GM12878 (cell line): ENCODE measurements at regions not wholly inside any gene's neighbourhood (a gene's known extent, or its start where the extent isn't known, plus 50 kb on each side); places are given as distances from the start of the nearest gene placed in this dataset.

ENCODE experiments used
- ASH2L ChIP-seq: fragments of 300-600, 200-600 bp; sonication (generic); IDR thresholded peaks from 2 replicates; pipeline ENCODE4 v1.6.1; 2017; ENCODE audit warnings: low read depth, mild to moderate bottlenecking, borderline replicate concordance
- CUX1 ChIP-seq: IDR thresholded peaks from 2 replicates; pipeline ENCODE4 v1.6.1; 2012; ENCODE audit warnings: improper control_type of control experiment, low read depth, low read length; ENCODE audit not compliant: insufficient replicate concordance
- MTA2 ChIP-seq: fragments of 450-650 bp; IDR thresholded peaks from 2 replicates; pipeline ENCODE4 v1.6.1; 2016; ENCODE audit warnings: low read depth, mild to moderate bottlenecking, moderate library complexity
- POLR2A ChIP-seq: IDR thresholded peaks from 2 replicates; pipeline ENCODE4 v1.6.1; 2011; ENCODE audit warnings: low read depth, mild to moderate bottlenecking, low read length
- SREBF1 ChIP-seq: IDR thresholded peaks from 2 replicates; pipeline ENCODE4 v1.6.1; 2012; ENCODE audit warnings: mild to moderate bottlenecking, low read length
- TARDBP ChIP-seq: IDR thresholded peaks from 2 replicates; pipeline ENCODE4 v1.6.1; 2016; ENCODE audit warnings: borderline replicate concordance
- TCF12 ChIP-seq: IDR thresholded peaks from 2 replicates; pipeline ENCODE4 v1.6.1; 2011; ENCODE audit warnings: low read depth, mild to moderate bottlenecking, low read length
- TCF7 ChIP-seq: IDR thresholded peaks from 2 replicates; pipeline ENCODE4 v1.6.1; 2014; ENCODE audit warnings: antibody characterized with exemption, borderline replicate concordance
- TF ChIP-seq, protein P1 (sequence below): fragments of 150-350 bp; IDR thresholded peaks from 2 replicates; pipeline ENCODE4 v1.6.1; 2016; ENCODE audit warnings: low read depth, low read length
- TF ChIP-seq, protein P2 (sequence below): fragments of 450-650 bp; IDR thresholded peaks from 2 replicates; pipeline ENCODE4 v1.6.1; 2016; ENCODE audit warnings: mild to moderate bottlenecking

GRCh38 chr5:141790630-141791029, 87.6 kb downstream of the PCDH1 start (continued):
- TF ChIP-seq, protein P1, sequence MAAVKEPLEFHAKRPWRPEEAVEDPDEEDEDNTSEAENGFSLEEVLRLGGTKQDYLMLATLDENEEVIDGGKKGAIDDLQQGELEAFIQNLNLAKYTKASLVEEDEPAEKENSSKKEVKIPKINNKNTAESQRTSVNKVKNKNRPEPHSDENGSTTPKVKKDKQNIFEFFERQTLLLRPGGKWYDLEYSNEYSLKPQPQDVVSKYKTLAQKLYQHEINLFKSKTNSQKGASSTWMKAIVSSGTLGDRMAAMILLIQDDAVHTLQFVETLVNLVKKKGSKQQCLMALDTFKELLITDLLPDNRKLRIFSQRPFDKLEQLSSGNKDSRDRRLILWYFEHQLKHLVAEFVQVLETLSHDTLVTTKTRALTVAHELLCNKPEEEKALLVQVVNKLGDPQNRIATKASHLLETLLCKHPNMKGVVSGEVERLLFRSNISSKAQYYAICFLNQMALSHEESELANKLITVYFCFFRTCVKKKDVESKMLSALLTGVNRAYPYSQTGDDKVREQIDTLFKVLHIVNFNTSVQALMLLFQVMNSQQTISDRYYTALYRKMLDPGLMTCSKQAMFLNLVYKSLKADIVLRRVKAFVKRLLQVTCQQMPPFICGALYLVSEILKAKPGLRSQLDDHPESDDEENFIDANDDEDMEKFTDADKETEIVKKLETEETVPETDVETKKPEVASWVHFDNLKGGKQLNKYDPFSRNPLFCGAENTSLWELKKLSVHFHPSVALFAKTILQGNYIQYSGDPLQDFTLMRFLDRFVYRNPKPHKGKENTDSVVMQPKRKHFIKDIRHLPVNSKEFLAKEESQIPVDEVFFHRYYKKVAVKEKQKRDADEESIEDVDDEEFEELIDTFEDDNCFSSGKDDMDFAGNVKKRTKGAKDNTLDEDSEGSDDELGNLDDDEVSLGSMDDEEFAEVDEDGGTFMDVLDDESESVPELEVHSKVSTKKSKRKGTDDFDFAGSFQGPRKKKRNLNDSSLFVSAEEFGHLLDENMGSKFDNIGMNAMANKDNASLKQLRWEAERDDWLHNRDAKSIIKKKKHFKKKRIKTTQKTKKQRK: no peak
- TF ChIP-seq CUX1: no peak
- no peak for TF ChIP-seq TCF12
- TF ChIP-seq MTA2: no peak
- no peak for TF ChIP-seq TCF7
- TF ChIP-seq, protein P2, sequence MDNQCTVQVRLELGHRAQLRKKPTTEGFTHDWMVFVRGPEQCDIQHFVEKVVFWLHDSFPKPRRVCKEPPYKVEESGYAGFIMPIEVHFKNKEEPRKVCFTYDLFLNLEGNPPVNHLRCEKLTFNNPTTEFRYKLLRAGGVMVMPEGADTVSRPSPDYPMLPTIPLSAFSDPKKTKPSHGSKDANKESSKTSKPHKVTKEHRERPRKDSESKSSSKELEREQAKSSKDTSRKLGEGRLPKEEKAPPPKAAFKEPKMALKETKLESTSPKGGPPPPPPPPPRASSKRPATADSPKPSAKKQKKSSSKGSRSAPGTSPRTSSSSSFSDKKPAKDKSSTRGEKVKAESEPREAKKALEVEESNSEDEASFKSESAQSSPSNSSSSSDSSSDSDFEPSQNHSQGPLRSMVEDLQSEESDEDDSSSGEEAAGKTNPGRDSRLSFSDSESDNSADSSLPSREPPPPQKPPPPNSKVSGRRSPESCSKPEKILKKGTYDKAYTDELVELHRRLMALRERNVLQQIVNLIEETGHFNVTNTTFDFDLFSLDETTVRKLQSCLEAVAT: no peak
- no peak for TF ChIP-seq TARDBP
- no peak for TF ChIP-seq POLR2A
- TF ChIP-seq SREBF1: no peak
- TF ChIP-seq ASH2L: no peak
